Thyroid gland (tissue), 4 donors: ENCODE measurements at regions not wholly inside any gene's neighbourhood (a gene's known extent, or its start where the extent isn't known, plus 50 kb on each side); places are given as distances from the start of the nearest gene placed in this dataset.

ENCODE experiments used
- DNase-seq, 2 donors: peaks; one replicate each; pipeline ENCODE4 v3.0.0-alpha.2; 2019
- H3K27ac ChIP-seq, 3 donors: fragments of 200-600 bp; sonication (generic); 1 replicate in 2 of 3; 2 replicates in 1 of 3; pipeline ENCODE4 v1.5.1; 2016 to 2019; ENCODE audit warnings: mild to moderate bottlenecking in 1 of 3, moderate library complexity in 1 of 3
- H3K27me3 ChIP-seq: fragments of 200-600 bp; sonication (generic); one replicate; pipeline ENCODE4 v1.5.1; 2019
- H3K36me3 ChIP-seq, 2 donors: fragments of 200-600 bp; sonication (generic); one replicate each; pipeline ENCODE4 v1.5.1; 2016 to 2019
- H3K4me1 ChIP-seq, 2 donors: fragments of 200-600 bp; sonication (generic); one replicate each; pipeline ENCODE4 v1.5.1; 2017 to 2019
- H3K4me3 ChIP-seq, 3 donors: fragments of 200-600 bp; sonication (generic); replicated peaks in 1 of 3; 1 replicate in 2 of 3; 2 replicates in 1 of 3; pipeline ENCODE4 v1.5.1; 2016; ENCODE audit warnings: mild to moderate bottlenecking in 1 of 3
- H3K9me3 ChIP-seq: fragments of 200-600 bp; sonication (generic); one replicate; pipeline ENCODE4 v1.5.1; 2017
- POLR2A ChIP-seq, 2 donors: fragments of 450-650 bp; IDR thresholded peaks; one replicate each; pipeline ENCODE4 v1.6.1; 2017; ENCODE audit warnings: antibody characterized with exemption in 2 of 2, mild to moderate bottlenecking in 2 of 2, moderate library complexity in 1 of 2
- WGBS, 2 donors: methylation state at CpG; one replicate each; pipeline ENCODE4 v1.1.5; 2017; 5-methylcytosine and 5-hydroxymethylcytosine counted together
- intact Hi-C: fragments of 100-400 bp; cut with DNase I; formaldehyde crosslinking; loops from one replicate; pipeline ENCODE4 v1.15.1; 2023
- TF ChIP-seq, protein P1 (sequence below), 6 experiments: fragments of 200-600 bp in 3 of 6; fragments of 450-650 bp in 3 of 6; sonication (generic) in 3 of 6; IDR thresholded peaks; one replicate each; pipeline ENCODE4 v1.5.1; 2016 to 2019; ENCODE audit warnings: antibody characterized with exemption in 6 of 6, mild to moderate bottlenecking in 2 of 6, inconsistent platforms in 1 of 6, moderate library complexity in 1 of 6

DNA sequence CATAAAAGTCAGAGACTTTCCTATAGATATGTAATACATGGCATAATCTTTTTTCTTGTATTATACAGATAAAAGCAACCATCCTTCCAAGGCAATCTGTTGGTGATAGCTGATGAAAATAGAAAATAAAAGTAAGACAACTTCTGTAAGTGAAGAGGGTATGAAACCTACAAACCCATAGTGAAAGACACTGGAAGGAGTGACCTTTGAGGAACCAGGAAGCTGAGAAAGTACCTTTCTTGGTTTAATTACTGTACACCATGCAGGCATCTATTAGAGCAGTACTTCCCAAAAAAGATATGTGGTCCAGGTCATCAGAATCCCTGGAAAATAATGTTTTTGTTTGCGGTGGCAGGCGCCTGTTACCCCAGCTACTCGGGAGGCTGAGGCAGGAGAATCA, 906.6 kb upstream of the KLHL29 start:
- no peaks in the 10 kb centered on the region for H3K4me1 ChIP-seq
- intact Hi-C loops: no loop called here
- WGBS, 2 donors: 80 to 94% methylated on average over 3 of the region's 3 CpGs

DNA sequence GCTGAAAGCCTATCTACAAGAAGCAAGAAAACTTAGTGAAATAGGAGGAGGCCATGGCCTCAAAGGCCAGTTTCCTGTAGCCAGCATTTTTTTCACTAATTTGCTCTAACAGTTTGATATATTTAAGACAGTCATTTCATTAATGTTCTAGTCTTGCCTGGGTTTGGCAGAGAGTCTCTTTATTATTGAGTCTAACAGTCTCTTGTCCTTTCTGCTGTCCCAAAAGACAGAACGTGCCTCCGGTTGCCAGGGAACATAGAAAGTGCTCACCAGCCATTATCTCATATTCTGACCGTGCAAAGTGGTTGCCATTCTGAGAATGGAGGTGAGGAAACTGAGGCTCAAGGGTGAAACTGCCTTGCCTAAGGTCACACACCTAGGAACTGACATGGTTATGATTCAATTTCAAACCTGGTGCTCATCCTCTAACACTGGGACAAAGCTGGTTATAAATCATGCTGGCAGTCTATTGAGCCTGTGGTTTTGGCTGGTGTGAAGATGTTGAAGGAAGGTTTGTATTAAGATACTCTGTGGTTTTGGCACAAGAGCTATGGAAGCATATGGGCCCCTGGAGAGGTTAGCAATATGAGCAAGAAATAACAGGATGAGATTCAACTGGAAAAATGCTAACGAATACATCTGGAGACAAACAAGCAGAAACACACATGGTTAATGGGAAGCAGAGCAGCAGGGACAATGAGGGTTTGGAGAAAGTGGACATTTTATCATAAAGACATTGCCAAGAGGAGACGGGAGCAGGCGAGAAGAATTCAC, 903.3 kb upstream of the KLHL29 start:
- no peak overlapping the region for H3K27ac ChIP-seq
- H3K36me3 ChIP-seq: no peaks in the 10 kb centered on the region
- no peaks in the 10 kb centered on the region for H3K9me3 ChIP-seq
- intact Hi-C loops: no loop called here
- H3K4me3 ChIP-seq: no peak overlapping the region
- H3K4me1 ChIP-seq: no peaks in the 10 kb centered on the region
- TF ChIP-seq, protein P1, sequence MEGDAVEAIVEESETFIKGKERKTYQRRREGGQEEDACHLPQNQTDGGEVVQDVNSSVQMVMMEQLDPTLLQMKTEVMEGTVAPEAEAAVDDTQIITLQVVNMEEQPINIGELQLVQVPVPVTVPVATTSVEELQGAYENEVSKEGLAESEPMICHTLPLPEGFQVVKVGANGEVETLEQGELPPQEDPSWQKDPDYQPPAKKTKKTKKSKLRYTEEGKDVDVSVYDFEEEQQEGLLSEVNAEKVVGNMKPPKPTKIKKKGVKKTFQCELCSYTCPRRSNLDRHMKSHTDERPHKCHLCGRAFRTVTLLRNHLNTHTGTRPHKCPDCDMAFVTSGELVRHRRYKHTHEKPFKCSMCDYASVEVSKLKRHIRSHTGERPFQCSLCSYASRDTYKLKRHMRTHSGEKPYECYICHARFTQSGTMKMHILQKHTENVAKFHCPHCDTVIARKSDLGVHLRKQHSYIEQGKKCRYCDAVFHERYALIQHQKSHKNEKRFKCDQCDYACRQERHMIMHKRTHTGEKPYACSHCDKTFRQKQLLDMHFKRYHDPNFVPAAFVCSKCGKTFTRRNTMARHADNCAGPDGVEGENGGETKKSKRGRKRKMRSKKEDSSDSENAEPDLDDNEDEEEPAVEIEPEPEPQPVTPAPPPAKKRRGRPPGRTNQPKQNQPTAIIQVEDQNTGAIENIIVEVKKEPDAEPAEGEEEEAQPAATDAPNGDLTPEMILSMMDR (IDR thresholded peaks at IDR 0.05): no peak
- TF ChIP-seq POLR2A (IDR thresholded peaks at IDR 0.05): no peak
- no peak for DNase-seq
- no peaks in the 10 kb centered on the region for H3K27me3 ChIP-seq
- 76% methylated on average over 6 of the region's 6 CpGs for WGBS, 2 donors

More for the DNA sequence above, 906.6 kb upstream of the KLHL29 start:
- DNase-seq: no peak
- Histone ChIP-seq H3K27me3 (no peaks in the 10 kb centered on the region), H3K27ac (no peak overlapping the region), H3K4me3 (no peak overlapping the region), H3K36me3 (no peaks in the 10 kb centered on the region), H3K9me3 (no peaks in the 10 kb centered on the region)
- no peak for TF ChIP-seq POLR2A (IDR thresholded peaks at IDR 0.05)
- TF ChIP-seq, protein P1 (IDR thresholded peaks at IDR 0.05): no peak

DNA sequence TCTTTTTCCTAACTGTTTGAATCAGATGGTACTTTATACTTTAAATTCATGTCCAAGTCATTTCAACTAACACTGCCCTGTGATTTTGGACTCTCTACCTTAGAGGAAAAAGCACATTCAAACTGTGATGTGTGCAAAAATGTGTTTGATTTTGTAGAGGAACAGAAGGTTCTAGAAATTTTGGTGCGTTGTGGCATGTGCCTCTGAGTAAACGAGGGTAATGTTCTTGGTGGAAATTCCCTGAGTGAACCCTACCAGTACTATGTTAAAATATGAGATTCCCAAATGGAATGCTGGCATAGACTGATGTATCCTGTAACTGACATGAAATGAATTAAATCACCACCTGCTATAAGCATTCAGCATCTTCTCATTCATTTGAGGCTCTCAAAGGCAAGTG, 901.9 kb upstream of the KLHL29 start:
- no peak overlapping the region for H3K4me3 ChIP-seq

DNA sequence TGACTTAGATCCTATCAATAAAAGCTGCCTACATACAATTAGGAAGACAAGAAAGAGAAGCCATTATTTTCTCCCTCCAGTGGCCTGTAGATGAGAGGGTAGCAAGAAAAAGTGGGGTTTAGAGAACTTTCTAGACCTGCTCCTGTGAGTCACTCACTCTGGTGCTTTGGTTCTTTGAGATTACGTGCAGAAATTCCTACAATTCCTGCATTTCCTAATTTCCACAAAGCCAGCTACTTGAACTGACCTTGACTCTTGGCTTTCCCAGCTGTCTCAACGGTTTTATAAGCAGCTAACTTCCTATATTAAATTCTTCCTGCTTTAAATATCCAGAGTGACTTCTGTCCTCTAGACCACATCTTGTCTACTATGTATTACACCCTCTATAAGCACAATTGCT, 899.5 kb upstream of the KLHL29 start:
- H3K36me3 ChIP-seq: no peaks in the 10 kb centered on the region
- no peaks in the 10 kb centered on the region for H3K27me3 ChIP-seq
- H3K9me3 ChIP-seq: no peaks in the 10 kb centered on the region
- no peaks in the 10 kb centered on the region for H3K4me1 ChIP-seq
- H3K27ac ChIP-seq: no peak overlapping the region
- no peak overlapping the region for H3K4me3 ChIP-seq
- DNase-seq: no peak
- TF ChIP-seq, protein P1 (IDR thresholded peaks at IDR 0.05): no peak
- no peak for TF ChIP-seq POLR2A (IDR thresholded peaks at IDR 0.05)
- WGBS, 2 donors: 55 to 56% methylated on average over 2 of the region's 2 CpGs
- intact Hi-C loops: no loop called here

More for the DNA sequence above, 901.9 kb upstream of the KLHL29 start:
- Histone ChIP-seq H3K27me3 (no peaks in the 10 kb centered on the region), H3K27ac (no peak overlapping the region), H3K9me3 (no peaks in the 10 kb centered on the region), H3K36me3 (no peaks in the 10 kb centered on the region), H3K4me1 (no peaks in the 10 kb centered on the region)
- intact Hi-C loops: no loop called here
- WGBS, 2 donors: 83 to 84% methylated on average over 2 of the region's 2 CpGs
- DNase-seq: no peak
- TF ChIP-seq, protein P1 (IDR thresholded peaks at IDR 0.05): no peak
- TF ChIP-seq POLR2A (IDR thresholded peaks at IDR 0.05): no peak

DNA sequence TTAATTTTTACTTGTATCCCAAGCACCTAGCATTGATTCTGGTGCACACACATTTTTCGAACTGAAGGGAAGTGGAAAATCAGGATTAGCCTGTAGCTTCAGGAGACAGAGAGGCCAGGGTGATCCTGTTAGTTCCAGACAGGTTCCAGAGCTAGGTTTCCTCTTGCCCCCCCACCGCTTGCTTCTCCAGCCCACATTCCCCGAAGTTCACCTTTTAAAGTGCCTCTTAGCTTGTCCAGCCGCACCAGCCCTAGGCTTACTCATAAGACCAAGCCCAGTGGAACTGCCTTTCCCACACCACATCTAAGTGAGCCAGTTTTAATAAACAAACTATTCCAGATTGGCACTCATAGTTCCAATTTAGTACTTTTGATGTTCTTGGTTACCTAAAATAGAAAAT, 898.6 kb upstream of the KLHL29 start:
- WGBS, 2 donors: 50 to 51% methylated on average over 4 of the region's 4 CpGs
- Histone ChIP-seq H3K9me3 (no peaks in the 10 kb centered on the region), H3K27ac (no peak overlapping the region), H3K36me3 (no peaks in the 10 kb centered on the region), H3K4me1 (no peaks in the 10 kb centered on the region), H3K4me3 (no peak overlapping the region), H3K27me3 (no peaks in the 10 kb centered on the region)
- TF ChIP-seq POLR2A (IDR thresholded peaks at IDR 0.05): no peak
- no peak for DNase-seq
- intact Hi-C loops: no loop called here
